Fibroblast of lung (primary cell): ENCODE measurements at regions not wholly inside any gene's neighbourhood (a gene's known extent, or its start where the extent isn't known, plus 50 kb on each side); places are given as distances from the start of the nearest gene placed in this dataset.

Experiments
- DNase-seq, 2 donors: peaks; one replicate each; pipeline versions ENCODE4 v3.0.0 to v3.0.0-alpha.2; 2010; ENCODE audit warnings: low read depth in 2 of 2
- H2AFZ ChIP-seq: 2 replicates; pipeline ENCODE4 v1.5.1; 2012; ENCODE audit warnings: low read length, control low read depth, inconsistent platforms
- H3K27ac ChIP-seq: 2 replicates; pipeline ENCODE4 v1.5.1; 2011; ENCODE audit warnings: low read length, control low read depth; ENCODE audit not compliant: insufficient read depth
- H3K27me3 ChIP-seq: 2 replicates; pipeline ENCODE4 v1.5.1; 2011; ENCODE audit warnings: mild to moderate bottlenecking, low read length; ENCODE audit not compliant: control insufficient read depth, insufficient read depth
- H3K36me3 ChIP-seq: 2 replicates; pipeline ENCODE4 v1.5.1; 2011; ENCODE audit warnings: low read length; ENCODE audit not compliant: control insufficient read depth, insufficient read depth
- H3K4me1 ChIP-seq: 2 replicates; pipeline ENCODE4 v1.5.1; 2011; ENCODE audit warnings: low read length; ENCODE audit not compliant: control insufficient read depth, insufficient read depth; ENCODE audit errors: extremely low read depth
- H3K4me2 ChIP-seq: 2 replicates; pipeline ENCODE4 v1.5.1; 2011; ENCODE audit warnings: low read length, control low read depth; ENCODE audit not compliant: insufficient read depth; ENCODE audit errors: extremely low read depth
- H3K4me3 ChIP-seq, 4 experiments: fragments of 200-600 bp in 1 of 4; sonication (generic) in 1 of 4; replicated peaks in 1 of 4; 2 replicates each; pipeline ENCODE4 v1.5.1; 2011 to 2016; ENCODE audit warnings: low read length in 4 of 4, low read depth in 3 of 4, mild to moderate bottlenecking in 3 of 4, control low read depth in 2 of 4, inconsistent platforms in 1 of 4, mixed read lengths in 1 of 4; ENCODE audit not compliant: insufficient read depth in 1 of 4; ENCODE audit errors: control extremely low read depth in 1 of 4
- H3K79me2 ChIP-seq: 2 replicates; pipeline ENCODE4 v1.5.1; 2012; ENCODE audit warnings: mild to moderate bottlenecking, low read length, inconsistent platforms; ENCODE audit not compliant: control insufficient read depth, insufficient read depth
- H3K9ac ChIP-seq: 2 replicates; pipeline ENCODE4 v1.5.1; 2011; ENCODE audit warnings: mild to moderate bottlenecking, low read length, control low read depth; ENCODE audit not compliant: insufficient read depth
- H3K9me3 ChIP-seq: 2 replicates; pipeline ENCODE4 v1.5.1; 2012; ENCODE audit warnings: low read depth, low read length; ENCODE audit not compliant: control insufficient read depth, insufficient read depth
- H4K20me1 ChIP-seq: 2 replicates; pipeline ENCODE4 v1.5.1; 2011; ENCODE audit warnings: low read length; ENCODE audit not compliant: control insufficient read depth, insufficient read depth; ENCODE audit errors: extremely low read depth
- EZH2 ChIP-seq: IDR thresholded peaks from 2 replicates; pipeline ENCODE4 v1.5.1; 2012; ENCODE audit warnings: low read length, control low read depth, mild to moderate bottlenecking; ENCODE audit errors: missing control alignments
- TF ChIP-seq, protein P1 (sequence below), 2 donors: IDR thresholded peaks in 1 of 2; conservative IDR thresholded peaks in 1 of 2; 1 replicate in 1 of 2; 2 replicates in 1 of 2; pipeline ENCODE4 v1.5.1; 2011 to 2012; ENCODE audit warnings: low read length in 2 of 2, control low read depth in 1 of 2, inconsistent platforms in 1 of 2, low read depth in 1 of 2, mild to moderate bottlenecking in 1 of 2

DNA sequence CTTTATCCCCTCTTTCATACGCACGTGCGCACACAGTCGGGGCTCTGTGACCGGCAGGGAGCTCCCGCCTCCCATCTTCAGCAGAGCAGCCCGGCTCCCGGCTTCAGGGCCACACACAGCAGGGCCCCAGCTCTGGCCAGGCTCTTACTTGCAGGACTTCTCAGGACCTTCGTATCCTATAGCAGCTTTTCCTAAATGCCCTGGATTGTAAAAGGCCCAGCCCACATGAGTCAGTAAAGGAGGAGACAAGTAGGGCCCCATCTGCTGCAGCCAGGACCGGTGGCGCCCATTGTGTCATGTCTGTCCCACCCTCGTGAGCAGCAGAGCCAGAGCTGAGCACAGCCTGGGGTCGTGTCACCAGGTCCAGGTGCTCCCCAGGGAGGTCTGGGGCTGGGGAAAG lies 107.6 kb upstream of the VSTM2B start:
- TF ChIP-seq, protein P1, sequence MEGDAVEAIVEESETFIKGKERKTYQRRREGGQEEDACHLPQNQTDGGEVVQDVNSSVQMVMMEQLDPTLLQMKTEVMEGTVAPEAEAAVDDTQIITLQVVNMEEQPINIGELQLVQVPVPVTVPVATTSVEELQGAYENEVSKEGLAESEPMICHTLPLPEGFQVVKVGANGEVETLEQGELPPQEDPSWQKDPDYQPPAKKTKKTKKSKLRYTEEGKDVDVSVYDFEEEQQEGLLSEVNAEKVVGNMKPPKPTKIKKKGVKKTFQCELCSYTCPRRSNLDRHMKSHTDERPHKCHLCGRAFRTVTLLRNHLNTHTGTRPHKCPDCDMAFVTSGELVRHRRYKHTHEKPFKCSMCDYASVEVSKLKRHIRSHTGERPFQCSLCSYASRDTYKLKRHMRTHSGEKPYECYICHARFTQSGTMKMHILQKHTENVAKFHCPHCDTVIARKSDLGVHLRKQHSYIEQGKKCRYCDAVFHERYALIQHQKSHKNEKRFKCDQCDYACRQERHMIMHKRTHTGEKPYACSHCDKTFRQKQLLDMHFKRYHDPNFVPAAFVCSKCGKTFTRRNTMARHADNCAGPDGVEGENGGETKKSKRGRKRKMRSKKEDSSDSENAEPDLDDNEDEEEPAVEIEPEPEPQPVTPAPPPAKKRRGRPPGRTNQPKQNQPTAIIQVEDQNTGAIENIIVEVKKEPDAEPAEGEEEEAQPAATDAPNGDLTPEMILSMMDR (conservative IDR thresholded peaks at IDR 0.05 in 1 of 2, IDR thresholded peaks at IDR 0.05 in 1 of 2; ENCODE audit: low read depth in 1 of 2, low read length in 2 of 2), result no peak
- no peak for TF ChIP-seq EZH2
- Histone ChIP-seq H3K79me2 (no peaks in the 10 kb centered on the region), H3K9ac (no peak overlapping the region), H3K36me3 (no peaks in the 10 kb centered on the region), H2AFZ (no peak overlapping the region), H3K27me3 (no peaks in the 10 kb centered on the region), H3K4me2 (no peak overlapping the region), H4K20me1 (no peaks in the 10 kb centered on the region), H3K4me1 (no peaks in the 10 kb centered on the region), H3K9me3 (no peaks in the 10 kb centered on the region), H3K4me3 (no peak overlapping the region), H3K27ac (no peak overlapping the region)
- no peak for DNase-seq

DNA sequence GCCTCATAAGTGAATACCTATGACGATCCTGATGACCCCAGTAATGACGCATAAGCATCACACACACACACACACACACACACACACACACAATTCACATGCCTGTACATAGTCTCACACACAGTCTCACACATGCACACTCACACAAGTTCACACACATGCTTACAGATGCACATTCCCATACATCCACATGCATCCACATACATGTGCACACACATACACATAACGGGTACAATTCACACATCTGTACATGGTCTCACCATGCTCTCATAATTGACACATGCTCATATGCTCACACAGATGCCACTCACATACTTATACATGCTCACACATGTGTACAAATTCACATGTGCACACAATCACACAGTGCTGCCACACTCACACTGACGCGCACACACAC lies 105.7 kb upstream of the VSTM2B start:
- H3K27ac ChIP-seq, result no peak overlapping the region

DNA sequence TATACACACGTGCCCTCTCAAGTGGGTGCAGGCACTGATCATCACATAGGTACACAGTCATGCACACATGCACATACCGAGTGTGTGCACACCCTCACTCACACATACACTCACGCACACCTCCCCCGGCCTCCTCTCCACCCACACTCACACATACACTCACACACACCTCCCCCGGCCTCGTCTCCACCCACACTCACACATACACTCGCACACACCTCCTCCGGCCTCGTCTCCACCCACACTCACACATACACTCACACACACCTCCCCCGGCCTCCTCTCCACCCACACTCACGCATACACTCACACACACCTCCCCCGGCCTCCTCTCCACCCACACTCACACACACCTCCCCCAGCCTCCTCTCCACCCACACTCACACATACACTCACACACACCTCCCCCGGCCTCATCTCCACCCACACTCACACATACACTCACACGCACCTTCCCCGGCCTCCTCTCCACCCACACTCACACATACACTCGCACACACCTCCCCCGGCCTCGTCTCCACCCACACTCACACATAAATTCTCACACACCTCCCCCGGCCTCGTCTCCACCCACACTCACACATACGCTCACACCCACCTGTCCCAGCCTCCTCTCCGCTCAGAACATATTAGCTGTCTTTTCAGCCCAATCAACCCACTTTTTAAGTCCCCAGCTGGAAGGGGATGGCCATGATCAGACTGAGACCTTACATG lies 105.2 kb upstream of the VSTM2B start:
- Histone ChIP-seq H3K27me3 (no peaks in the 10 kb centered on the region), H3K9me3 (no peaks in the 10 kb centered on the region), H3K36me3 (no peaks in the 10 kb centered on the region), H3K9ac (no peak overlapping the region), H4K20me1 (no peaks in the 10 kb centered on the region), H3K4me3 (no peak overlapping the region), H3K79me2 (no peaks in the 10 kb centered on the region), H3K4me2 (no peak overlapping the region), H3K4me1 (no peaks in the 10 kb centered on the region), H2AFZ (no peak overlapping the region), H3K27ac (no peak overlapping the region)
- no peak for DNase-seq
- TF ChIP-seq EZH2, result no peak
- TF ChIP-seq, protein P1 (conservative IDR thresholded peaks at IDR 0.05 in 1 of 2, IDR thresholded peaks at IDR 0.05 in 1 of 2; ENCODE audit: low read depth in 1 of 2, low read length in 2 of 2), result no peak

More for the DNA sequence above, 105.7 kb upstream of the VSTM2B start:
- no peak overlapping the region for H3K9ac ChIP-seq
- no peaks in the 10 kb centered on the region for H4K20me1 ChIP-seq
- no peaks in the 10 kb centered on the region for H3K27me3 ChIP-seq
- TF ChIP-seq, protein P1 (conservative IDR thresholded peaks at IDR 0.05 in 1 of 2, IDR thresholded peaks at IDR 0.05 in 1 of 2; ENCODE audit: low read depth in 1 of 2, low read length in 2 of 2), result no peak
- TF ChIP-seq EZH2, result no peak
- no peaks in the 10 kb centered on the region for H3K36me3 ChIP-seq
- no peak for DNase-seq
- no peaks in the 10 kb centered on the region for H3K9me3 ChIP-seq
- no peak overlapping the region for H2AFZ ChIP-seq
- no peak overlapping the region for H3K4me3 ChIP-seq
- H3K4me2 ChIP-seq, result no peak overlapping the region
- no peaks in the 10 kb centered on the region for H3K4me1 ChIP-seq
- no peaks in the 10 kb centered on the region for H3K79me2 ChIP-seq
